SIG-M5 treated with dmso at 0.1 percent for 504 hours (cell line): ENCODE measurements at regions not wholly inside any gene's neighbourhood (a gene's known extent, or its start where the extent isn't known, plus 50 kb on each side); places are given as distances from the start of the nearest gene placed in this dataset.

Experiments
- DNase-seq: peaks from one replicate; lab custom pipeline; 2025; ENCODE audit not compliant: unreplicated experiment; lab: John Stamatoyannopoulos, UW

DNA sequence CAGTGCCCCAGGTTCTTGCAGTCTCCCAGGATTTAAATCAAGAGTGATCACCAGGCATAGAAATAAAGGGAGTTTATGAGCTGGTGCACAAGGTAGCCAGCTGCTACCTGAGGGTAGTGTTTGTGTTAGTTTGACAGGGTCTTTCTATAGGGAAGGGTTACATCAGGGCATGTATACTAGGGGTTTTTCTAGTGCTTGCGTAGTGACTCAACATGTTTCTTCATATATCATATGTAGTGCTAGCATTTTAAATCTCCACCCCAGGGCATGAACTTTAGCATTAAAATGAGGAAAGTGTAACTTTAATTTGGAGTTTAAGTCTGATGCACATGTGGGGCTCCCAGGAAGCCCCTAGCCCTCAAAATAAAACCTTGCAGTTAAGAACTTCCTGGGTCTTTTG, 86.5 kb upstream of the TNR start:
- no peak for DNase-seq

DNA sequence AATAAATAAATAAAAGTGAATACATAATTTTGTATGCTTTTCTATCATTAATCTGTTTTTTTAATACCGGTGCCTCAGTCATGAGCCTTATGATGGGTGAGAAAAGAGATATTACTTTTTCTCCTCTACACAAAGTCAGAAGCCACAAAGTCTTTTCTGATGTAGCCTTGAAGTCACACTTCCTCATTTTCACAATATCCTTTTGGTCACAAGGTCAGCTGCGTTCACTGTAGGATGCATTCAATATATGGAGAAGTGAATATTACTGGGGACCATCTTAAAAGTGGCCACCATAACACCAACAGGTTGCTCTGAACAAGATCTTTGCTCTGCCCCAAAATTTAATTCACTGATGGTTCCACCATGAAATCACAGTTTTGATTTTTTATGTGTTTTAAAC, 83.3 kb upstream of the TNR start:
- peak; percentile 72 for DNase-seq

DNA sequence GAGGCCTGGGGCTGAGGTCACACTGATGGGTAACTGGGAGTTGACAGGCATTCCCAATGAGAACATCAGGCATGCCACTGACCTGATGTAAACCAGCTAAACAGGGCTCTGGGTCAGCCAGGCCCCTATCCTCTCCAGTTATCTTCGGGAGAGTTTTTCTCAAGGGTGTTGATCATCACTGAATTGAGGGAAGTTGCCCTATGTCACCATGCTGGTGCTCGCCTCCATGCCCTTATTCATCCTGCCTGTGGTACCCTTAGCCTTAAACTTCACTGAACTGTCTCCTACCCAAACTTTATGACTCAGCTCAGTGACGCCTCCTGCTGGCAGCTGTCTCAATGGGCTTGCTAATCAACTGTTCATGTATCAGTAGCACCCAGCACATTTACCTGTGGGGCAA, 80.7 kb upstream of the TNR start:
- no peak for DNase-seq

DNA sequence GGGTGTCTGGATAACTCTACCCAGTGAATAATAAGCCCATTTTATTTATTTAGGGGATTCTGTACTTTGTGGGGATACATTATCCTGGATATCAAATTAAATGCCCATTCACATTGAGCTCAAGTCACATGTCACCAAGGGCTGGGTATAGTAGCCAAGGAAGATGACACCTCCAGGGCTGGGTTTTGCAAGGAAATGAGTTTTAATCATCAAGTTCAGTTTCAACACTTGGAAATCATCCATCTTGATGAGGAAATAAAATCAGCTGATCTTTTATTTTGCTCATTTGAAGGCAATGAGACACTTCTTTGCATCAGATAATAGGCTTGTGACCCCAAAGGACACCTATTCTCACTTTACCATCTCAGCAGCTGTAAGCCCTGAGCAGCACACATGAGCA, 80.0 kb upstream of the TNR start:
- no peak for DNase-seq

DNA sequence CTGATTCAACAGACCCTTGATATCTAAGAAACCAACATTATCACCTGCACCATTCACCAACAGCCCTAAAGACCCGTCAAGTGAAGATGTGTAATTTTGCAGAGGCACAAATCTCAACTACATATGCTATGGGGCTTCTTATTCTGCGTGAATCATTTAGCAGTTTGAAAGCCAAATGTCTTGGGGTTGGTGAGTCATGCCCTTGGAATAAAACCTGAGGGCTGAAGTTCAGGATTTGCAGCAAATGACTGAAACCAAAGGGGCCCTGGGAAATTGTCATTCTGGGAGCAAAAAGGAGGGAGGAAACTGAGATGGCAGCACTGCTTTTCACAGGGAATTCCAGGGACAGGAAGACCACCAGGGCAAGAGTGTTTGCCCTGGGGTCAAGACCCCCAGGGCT, 79.2 kb upstream of the TNR start:
- no peak for DNase-seq

DNA sequence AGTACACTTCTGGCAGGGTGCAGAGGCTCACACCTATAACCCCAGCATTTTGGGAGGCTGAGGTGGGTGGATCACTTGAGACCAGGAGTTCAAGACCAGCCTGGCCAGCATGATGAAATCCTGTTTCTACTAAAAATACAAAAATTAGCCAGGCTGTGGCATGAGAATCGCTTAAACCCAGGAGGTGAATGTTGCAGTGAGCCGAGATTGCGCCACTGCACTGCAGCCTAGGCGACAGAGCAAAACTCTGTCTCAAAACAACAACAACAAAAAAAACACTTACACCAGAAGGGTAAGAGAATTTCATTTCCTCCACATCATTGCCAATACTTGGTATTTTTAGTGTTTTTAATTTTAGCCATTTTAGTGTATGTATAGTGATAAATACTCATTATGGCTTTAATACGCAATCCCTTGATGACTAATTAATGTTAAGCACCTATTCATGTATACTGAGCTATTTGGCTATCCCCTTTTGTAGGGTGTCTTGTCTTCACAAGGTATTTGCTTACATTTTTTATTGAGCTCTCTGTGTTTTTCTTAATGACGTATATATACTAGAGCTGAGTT, 77.1 kb upstream of the TNR start:
- DNase-seq, result no peak

DNA sequence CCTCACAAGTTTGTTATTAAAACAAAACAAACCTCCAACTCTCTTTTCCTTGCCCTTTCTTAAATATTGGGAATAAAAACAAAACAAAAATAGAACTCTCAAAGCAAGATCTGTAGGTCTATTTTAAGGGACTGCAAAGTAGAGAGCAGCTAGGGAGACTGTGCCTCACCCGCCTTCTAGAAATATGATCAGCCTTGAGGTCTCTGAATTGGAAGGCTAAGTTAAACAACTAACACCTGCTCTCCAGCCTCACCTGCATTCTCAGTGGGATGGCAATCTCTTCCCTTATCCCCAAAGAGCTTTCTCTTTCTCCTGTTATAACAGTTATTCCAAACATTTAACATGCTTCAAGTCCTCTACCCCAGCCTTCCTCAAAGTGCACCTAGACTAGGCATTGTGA, 75.5 kb upstream of the TNR start:
- DNase-seq, result no peak

DNA sequence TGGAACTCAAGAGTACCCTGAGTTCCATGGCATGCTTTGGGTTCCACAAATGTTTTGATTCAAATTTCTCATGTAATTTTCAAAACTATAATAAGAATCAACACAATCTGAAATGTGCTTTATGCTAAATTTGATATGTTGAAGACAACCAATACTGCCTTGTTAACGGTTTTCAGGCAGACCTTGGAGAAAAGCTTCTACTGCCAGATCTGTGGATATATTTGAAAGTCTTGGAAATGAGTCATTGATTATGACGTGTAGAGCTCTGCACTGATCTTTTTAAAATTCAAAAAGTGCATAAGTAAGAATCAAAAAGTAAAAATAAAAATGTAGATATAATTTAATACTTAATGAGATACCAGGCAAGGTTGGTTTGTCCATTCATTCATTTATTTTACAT, 74.0 kb upstream of the TNR start:
- no peak for DNase-seq

DNA sequence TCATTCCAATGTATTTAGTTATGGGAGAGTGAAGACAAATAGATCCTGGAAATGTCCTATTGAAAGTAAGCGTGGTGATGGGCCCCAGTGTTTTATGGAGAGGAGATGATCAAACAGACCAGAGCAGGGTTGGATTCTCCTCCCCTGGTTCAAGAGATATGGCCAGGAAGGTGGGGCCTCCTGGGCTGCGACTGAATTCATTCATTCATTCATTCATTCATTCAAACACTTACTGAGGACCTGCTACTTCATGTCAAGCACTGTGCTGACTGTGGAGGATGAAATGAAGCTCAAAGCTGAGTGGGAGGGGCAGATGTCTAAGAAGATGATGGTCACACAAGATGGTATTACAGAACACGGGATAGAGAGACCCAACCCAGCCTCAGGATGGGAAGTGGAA, 71.5 kb upstream of the TNR start:
- no peak for DNase-seq

DNA sequence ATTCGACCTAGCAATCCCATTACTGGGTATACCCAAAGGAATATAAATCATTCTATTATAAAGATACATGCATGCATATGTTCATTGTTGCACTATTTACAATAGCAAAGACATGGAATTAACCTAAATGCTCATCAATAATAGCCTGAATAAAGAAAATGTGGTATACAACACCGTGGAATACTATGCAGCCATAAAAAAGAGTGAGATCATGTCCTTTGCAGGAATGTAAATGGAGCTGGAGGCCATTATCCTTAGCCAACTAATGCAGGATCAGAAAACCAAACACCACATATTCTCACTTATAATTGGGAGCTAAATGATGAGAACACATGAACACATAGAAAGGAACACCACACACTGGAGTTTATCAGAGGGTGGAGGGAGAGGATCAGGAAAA, 69.5 kb upstream of the TNR start:
- DNase-seq, result no peak

DNA sequence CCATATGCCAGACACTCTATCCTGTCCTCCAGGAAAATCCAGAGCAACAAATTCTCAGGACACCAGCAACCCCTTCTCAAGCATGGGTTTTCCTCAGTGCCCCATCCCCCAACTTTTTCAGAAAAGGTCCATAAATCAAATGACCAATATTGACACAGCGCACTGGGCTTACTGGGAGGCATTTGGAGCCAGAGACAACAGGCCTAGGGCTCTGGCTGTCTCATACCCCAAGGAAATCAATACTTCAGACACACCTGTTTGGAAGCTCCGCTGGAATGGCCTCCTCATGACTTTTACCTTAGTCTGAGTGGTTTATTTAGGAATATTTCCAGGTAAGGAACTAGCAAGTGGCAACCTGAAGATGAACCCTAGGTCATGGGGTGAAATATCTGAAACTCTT, 66.9 kb upstream of the TNR start:
- DNase-seq, result no peak

DNA sequence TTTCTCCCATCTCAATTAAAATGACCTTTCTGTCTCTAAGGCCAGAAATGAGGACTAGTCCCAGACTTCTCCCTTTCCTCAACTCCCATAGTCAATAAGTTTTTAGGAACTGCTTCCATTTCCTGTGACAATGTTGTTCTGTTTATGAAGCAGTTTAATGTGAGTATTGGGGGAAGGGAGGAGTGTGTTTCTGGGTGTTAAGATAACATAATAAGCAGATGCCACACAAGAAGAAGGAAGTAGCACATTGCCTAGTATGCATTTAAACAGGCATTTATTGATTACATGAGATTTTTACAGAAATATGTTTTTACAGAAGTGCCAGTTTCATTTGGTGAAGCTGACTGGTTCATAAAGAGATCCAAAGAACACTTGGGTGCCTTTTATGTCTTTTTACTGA, 65.6 kb upstream of the TNR start:
- DNase-seq, result no peak

DNA sequence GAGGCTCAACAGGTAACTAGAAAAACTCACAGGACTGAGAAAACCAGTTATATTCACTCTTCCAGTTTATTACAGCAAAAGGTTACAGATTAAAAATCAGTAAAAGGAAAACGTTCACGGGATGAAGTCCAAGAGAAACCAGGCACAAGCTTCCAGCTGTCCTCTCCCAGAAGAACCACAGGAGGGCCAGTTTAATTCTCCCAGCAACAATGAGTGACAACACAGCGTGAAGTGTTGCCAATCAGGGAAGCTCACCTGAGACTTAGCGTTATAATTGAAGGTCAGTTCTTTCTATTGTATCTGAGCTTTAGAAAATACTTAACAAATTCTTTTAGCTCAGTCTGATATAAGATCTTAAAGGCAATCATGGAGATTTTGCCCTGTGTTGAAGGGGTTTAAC, 65.2 kb upstream of the TNR start:
- no peak for DNase-seq

DNA sequence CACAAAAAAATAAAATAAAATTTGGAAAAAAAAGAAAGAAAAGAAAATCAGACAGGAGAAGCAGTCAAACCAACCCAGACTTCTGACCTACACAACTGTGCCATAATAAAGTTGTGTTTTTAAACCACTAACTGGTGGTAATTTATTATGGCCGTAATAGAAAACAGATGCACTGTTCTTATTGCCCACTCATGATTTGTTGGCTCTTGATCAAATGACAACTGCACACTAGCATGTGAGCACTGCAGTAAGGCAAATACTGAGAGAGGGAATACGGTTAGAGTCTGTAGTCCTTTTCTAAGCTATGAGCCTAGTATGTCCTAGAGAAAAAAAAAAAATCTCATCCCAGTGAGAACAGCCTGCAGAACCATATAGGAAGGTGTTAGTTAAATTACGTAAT, 61.2 kb upstream of the TNR start:
- DNase-seq, result no peak

DNA sequence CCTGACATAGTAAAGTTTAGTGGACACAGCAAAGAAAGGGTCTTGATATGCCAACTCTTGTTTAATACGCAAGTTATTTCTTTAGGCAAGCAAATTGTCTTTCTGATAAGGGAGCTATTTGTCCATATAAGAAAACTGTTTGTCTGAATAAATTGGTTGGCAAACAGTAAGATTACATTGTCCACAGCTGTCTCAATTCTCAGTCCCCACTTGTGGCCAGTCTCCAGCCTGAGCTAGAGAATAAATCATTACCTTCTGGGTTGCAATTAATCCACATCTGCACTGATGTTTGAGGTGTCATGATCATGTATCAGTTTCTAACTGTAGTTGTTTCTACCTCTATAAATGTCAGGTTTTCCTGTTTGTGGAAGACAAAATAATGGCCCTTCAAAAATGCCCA, 60.0 kb upstream of the TNR start:
- no peak for DNase-seq

DNA sequence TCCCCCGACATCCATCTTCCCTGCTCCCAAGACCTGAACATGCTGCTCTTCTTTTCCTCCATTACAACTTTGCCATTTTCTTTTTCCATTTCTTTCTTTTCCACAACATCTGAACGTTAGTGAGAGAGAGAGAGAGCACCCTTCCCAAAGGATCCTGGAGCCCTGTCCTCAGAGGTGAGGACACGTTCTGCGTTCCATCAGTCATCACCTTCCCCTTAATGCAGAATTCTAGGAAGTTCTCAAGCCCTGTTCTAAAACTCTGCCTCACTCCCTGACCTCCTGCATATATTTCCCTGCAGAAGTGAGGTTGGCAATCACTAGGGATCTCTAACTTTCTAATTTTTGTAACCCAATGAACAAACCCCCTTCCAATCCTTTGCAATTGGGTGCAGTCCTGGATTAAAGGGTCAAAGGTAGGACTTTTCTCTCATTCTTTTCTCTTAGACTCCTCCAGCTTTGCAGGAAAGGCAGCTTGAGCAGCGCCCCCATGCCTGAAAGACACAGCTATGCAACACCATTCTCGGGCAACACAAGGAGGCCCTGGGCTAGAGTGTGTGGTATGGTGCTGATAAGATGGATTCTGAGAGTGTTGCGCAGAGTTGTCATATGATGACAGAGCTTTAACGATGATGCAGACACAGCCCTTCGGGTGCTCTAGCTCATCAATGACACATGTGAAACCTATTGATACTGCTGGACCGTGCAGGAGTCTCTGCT, 59.2 kb upstream of the TNR start:
- no peak for DNase-seq

DNA sequence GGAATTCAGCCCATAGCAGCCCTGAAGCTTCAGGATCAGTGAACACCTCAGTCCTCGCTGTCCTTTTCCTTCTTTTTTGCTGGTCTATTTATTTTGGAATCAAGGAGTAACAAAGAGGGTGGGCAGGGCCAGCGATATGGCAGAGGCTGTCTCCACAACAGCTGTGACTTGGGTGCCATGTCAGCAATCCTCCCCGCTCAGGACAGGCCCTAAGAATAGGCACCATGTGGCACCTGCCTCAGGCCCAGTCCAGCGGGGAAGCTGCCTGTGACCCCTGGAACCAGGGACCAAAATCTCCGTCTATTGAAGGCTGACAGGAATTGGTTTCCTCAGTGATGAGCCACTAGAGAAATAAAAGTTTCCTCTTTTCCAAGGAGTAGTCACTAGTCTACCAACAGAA, 58.6 kb upstream of the TNR start:
- no peak for DNase-seq

DNA sequence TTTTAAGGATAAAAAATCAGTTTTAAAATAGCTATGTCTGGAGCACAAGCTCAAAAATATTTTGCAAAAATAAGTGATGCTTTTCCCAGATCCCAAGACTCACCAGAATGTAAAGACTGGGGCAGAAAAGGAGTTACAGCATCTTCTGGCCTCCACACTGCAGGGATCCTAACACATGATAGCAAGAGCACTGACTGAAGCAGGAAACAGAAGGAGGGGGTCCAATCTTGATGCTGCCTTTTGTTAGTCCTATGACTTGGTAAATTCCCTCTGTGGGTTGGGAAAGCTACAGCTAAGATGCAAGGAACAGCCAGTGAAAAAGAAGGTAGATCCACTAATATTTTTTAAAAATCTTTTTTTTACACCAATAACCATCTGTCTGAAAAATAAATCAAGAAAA, 54.2 kb upstream of the TNR start:
- DNase-seq, result no peak

DNA sequence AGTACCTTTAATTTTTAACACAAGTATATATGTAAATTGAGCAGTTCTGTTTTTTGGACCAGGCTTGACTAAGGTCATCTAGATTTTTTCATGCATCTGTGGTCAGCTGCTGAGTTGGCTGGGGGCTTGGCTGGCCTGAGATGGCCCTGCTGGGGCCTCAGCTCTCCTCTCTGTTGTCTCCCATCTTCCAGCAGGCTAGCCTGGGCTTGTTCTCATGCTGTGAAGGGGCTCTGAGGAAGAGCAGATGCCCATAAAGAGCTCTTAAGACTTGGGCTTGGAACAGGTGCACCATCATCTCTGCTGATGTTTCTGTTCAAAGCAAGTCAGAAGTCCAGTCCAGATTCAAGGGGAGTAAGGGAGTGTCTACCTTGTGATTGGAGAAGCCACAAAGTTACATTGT, 51.2 kb upstream of the TNR start:
- DNase-seq, result no peak

DNA sequence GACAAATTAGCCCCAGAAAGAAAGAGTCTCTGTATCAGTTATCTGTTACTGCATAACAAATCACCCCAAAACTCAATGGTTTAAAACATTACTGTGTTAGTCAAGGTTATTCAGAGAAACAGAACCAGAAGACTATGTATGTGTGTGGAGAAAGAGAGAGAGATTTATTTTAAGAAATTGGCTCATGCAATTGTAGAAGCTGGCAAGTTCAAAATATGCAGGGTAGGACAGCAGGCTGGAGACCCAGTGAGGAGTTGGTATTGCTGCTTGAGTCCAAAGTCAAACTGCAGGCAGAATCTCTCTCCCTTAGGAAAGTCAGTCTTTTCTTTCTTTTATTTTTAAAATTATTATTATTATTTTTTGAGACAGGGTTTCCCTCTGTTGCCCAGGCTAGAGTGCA, 50.2 kb upstream of the TNR start:
- DNase-seq, result no peak
